ENCODE measurements at regions not wholly inside any gene's neighbourhood (a gene's known extent, or its start where the extent isn't known, plus 50 kb on each side); places are given as distances from the start of the nearest gene placed in this dataset.

- TF ChIP-seq, protein P1, sequence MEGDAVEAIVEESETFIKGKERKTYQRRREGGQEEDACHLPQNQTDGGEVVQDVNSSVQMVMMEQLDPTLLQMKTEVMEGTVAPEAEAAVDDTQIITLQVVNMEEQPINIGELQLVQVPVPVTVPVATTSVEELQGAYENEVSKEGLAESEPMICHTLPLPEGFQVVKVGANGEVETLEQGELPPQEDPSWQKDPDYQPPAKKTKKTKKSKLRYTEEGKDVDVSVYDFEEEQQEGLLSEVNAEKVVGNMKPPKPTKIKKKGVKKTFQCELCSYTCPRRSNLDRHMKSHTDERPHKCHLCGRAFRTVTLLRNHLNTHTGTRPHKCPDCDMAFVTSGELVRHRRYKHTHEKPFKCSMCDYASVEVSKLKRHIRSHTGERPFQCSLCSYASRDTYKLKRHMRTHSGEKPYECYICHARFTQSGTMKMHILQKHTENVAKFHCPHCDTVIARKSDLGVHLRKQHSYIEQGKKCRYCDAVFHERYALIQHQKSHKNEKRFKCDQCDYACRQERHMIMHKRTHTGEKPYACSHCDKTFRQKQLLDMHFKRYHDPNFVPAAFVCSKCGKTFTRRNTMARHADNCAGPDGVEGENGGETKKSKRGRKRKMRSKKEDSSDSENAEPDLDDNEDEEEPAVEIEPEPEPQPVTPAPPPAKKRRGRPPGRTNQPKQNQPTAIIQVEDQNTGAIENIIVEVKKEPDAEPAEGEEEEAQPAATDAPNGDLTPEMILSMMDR (conservative IDR thresholded peaks at IDR 0.05; ENCODE audit: low read depth, low read length), result no peak
- TF ChIP-seq EZH2 (IDR thresholded peaks at IDR 0.05; ENCODE audit: borderline replicate concordance, low read depth, low read length, poor library complexity, severe bottlenecking), result no peak
Measured at GRCh38 chr2:8249141-8249540, 432.7 kb upstream of the ID2 start.
